ENCODE measurements at regions not wholly inside any gene's neighbourhood (a gene's known extent, or its start where the extent isn't known, plus 50 kb on each side); places are given as distances from the start of the nearest gene placed in this dataset.
A peak's percentile ranks its signal among the peaks of the same experiment; 100 is the strongest.

DNA sequence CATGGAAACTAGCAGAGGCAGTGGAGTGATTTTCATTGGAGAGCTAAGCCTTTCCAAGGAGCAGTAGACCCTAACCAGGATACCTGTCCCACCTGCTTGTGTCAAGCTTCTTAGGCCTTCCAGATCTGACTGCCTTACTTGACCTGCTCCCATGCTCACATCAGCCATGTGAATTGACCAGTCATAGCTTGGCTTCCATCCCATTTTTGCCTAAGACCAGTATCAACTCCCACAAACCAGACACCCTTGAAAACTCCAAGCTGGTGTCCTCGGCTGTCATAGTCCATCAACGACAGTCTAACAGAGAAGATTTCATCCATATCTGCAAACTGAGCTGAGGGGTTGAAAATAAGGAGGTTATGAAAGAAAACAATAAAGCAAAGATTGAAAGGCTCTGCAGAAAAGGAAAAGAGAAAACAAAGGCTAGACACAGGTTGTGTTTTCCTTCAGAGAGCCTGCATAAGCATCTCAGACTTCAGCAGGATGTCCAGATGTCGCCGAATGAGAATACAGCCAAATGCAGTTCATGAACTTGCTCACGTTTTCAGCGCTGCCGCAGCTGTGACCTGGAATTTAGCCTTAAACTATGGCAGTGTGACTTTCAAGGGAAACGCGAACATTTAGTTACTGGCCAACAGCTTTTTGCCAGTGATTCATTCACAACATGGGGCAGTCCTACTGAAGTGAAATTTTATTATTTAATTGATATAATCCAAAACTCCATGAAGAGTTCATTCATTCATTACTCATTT, 868.1 kb upstream of the ID2 start:
- no peak for DNase-seq (ENCODE audit: low spot score)

DNA sequence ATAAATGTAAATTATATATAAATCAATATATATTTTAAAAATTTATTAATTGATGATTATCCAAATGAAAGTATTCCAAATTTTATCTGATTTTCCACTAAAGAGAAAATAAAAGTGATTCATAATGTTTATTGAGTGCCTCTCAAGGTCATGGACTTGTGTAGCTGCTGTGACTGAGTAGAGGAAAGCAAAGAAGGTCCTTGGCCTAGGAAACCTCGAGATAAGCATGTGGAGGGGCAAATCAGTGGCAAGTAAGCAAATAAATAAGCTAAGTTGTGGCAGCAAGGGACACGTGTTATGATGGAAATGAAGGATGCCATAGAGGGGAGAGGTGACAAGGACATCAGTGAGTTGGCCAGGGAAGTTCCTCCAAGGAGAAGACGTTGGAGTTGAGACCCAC, 866.1 kb upstream of the ID2 start:
- DNase-seq (ENCODE audit: low spot score) = no peak

DNA sequence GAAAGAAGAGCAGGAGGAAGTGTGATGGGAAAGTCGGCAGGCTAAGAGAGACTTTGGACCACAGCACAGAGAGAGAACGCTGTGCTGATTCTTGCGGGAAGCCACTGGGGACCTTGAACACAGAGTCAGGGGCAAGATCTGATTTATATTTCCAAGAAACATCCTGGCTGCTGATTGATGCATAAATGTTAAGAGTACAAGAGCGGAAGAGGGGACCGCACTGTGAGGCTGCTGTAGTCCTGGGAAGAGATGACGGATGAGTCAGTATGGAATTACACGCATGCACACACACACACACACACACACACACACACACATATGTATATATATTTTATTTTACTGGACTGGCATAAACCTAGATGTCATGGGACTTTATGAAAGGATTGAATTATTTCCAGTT, 865.6 kb upstream of the ID2 start:
- no peak for DNase-seq (ENCODE audit: low spot score)

DNA sequence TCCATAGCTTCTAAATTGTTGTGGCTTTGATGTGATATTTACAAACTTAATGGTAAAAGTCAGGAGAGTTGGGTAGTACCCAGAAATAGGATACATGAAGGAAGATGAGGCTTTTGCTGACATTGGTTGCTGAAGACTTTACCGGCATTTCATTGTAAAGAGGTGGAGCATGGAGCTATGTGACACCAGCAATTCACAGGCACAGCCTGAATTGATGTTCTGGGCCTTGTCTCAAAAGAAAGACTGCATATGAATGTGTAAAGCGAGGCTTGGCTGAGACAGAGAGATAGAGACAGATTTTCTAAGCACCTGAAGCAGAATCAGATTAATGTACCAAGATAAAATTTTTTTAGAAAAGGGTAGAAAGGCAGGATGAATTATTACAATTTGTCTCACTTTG, 864.9 kb upstream of the ID2 start:
- DNase-seq (ENCODE audit: low spot score) = no peak

GRCh38 chr2:7819316-7819715, 862.5 kb upstream of the ID2 start:
- no peak for DNase-seq (ENCODE audit: low spot score)

GRCh38 chr2:7819850-7820249, 862.0 kb upstream of the ID2 start:
- DNase-seq (ENCODE audit: low spot score) = no peak

DNA sequence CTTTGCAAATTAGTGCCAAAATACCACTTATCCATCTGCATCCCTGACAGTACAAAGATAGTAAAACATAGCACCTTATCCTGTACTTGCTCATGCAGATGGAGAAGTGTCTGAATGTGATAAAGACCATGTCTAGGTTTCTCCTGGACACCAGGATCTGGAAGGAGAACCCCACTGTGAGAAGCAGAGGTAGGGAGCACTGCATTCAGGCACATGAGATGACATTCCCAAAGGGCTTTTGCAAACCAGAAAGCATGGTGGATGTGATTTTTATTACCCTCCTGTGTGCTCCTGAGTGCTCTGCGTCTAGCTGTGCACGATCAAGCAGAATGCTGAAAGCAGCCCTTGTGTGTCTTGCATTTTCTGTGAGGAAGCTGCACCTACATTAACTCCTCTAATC, 857.6 kb upstream of the ID2 start:
- no peak for DNase-seq (ENCODE audit: low spot score)

DNA sequence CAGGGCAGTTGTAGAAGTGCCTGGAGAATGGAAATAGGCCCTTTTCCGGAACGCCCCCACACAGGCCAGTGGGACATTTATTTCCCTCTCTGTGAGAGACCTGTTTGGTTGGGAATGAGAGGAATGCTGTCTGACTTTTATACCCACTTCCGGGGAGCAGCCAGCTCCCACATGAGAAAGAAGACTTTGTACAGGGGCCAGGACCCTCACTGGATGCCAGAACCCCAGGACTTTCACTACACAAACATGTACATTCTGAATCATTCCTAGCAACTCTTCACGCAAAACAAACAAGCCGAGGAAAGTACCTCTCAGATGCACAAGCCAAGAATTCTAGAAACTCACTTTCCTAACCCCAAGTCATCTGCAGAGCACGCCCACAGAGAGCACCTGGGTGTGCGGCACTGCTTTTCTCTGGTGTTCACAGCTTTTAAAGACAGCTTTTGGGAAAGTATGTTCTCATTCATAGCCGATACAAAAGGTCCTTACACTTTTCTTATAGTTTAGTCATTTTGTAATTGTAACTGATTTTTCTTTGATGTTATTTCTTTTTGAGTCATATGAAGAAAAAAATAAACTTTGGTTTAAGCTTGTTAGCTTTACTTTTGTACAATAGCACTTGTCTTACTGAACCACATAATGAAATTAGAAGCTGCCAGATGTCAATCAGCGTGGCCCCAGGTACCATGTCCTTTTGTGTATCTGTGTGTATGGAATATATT, 856.1 kb upstream of the ID2 start:
- DNase-seq (ENCODE audit: low spot score) = no peak

DNA sequence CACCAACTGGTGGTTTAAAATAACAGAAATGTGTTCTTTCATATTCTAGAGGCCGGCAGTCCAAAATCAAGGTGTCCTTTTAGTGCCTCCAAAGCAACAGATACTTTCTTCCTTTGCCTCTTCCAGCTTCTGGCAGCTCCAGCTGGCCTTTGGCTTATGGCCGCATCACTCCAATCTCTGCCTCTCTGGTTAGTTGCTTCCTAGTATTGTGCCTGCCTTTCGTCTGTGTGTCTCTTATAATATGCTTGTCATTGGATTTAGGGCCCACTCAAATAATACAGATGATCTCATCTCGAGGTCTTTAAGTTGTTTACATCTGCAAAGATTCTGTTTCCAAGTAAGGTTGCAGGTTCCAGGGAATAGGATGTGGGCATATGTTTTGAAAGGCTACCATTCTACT, 855.2 kb upstream of the ID2 start:
- no peak for DNase-seq (ENCODE audit: low spot score)

DNA sequence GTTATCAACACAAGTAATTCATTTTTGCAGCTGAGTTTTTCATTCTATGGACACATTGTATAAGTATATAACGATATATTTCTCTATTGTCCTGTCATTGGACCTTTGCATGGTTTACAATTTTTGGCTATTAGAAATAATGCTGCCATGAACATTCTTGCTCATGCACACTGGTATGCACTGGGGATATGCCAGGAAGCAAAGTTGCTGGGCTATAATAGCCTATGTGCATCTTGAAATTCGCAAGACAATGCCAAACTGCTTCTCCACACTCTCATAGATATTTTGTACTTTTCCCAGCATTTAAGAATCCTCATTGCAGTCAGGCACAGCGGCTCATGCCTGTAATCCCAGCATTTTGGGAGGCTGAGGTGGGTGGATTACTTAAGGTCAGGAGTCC, 852.6 kb upstream of the ID2 start:
- DNase-seq (ENCODE audit: low spot score) = no peak

DNA sequence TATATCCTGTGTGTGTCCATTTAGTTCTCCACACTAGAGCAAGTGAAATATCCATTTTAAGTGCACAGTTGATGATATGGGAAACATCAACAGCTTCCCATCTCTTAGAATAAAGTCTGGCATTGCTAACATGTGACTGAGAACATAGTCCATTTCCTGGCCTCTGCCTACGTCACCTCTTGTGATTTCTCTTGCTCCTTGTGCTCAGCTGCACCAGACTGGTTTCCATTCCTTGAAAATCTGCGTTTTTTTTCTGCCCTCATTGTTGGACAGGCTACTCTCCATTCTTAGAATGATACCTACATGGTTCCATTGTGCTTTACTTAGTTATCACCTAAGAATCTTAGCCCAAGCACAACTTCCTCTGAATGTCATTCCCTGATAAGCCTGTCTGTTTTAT, 851.2 kb upstream of the ID2 start:
- DNase-seq (ENCODE audit: low spot score) = no peak

- no peak for DNase-seq (ENCODE audit: low spot score)
These were observed 846.7 kb upstream of the ID2 start for GRCh38 chr2:7835151-7835550.

- peak; percentile 69 for DNase-seq (ENCODE audit: low spot score)
These were observed 845.9 kb upstream of the ID2 start for GRCh38 chr2:7835693-7836680.

DNA sequence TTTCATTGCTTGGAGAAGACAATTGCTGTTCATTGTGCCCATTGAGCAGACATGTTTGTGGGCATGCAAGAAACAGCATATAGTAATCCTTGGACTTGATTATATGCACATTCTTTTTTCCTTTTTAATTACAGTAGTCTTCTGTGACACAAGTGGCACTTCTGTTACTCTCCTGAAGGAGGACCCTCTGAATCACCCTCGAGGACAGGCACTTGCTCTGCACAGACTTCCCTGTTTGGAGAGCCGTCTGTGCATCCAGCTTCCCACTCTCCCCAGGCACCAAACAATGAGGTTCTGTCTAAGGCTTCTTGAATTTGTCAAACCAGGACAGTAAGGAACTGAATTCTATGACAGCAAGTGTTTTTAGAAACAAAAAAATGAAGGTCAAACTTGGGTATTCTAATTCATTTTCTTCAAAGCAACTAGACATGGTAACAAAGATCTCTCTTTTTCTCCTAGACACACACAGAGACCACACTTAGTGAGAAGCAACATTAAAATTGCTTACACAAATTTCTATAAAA, 844.6 kb upstream of the ID2 start:
- no peak for DNase-seq (ENCODE audit: low spot score)

GRCh38 chr2:7838669-7839068, 843.2 kb upstream of the ID2 start:
- DNase-seq (ENCODE audit: low spot score) = no peak

GRCh38 chr2:7840651-7841380, 841.0 kb upstream of the ID2 start:
- no peak for DNase-seq (ENCODE audit: low spot score)

GRCh38 chr2:7841751-7842150, 840.1 kb upstream of the ID2 start:
- DNase-seq (ENCODE audit: low spot score) = no peak

DNA sequence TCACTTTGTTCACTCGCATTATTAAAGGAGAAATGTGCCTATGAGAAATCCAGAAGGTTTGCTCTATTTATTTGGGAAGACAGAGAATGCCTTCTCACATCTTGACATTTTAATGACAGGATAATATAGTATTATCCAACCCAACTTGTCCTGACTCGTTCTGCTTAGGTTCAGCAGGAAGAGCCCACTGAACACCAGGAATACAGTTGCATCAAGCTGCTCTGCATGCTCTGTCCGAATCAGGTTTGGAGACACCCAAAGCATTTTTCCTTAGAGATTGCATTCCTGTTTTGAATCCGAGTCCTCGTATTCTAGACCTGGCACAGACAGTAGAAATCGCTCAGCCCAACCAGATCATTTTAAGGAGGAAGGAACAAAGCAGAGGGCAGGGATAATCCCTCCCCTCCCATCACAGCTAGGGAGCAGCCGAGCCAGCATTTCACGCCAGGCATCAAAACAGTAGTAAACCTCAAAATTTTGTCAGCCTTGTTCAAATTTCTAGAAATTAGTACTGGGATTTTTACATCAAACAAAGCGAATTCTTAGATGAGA, 837.4 kb upstream of the ID2 start:
- no peak for DNase-seq (ENCODE audit: low spot score)

GRCh38 chr2:7845332-7845731, 836.5 kb upstream of the ID2 start:
- DNase-seq (ENCODE audit: low spot score) = no peak

DNA sequence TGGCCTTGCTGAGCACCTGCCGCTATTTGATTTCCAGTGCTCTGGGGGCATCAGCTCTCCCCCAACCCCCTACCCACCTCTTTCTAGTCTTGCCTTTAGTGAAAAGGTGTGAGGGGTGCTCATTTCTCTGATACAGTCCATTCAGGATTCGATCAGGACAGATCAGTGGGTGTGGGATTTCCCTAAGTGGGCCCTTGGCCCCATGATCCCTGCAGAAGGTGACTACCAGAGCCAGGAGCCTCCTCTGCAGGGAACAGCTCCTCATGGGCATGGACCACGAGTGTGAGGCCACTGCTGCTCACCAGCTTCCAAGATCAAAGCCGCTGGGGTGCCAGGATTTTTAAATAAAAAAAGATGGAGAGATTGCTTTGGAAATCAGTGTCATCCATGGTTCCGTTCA, 835.2 kb upstream of the ID2 start:
- no peak for DNase-seq (ENCODE audit: low spot score)

DNA sequence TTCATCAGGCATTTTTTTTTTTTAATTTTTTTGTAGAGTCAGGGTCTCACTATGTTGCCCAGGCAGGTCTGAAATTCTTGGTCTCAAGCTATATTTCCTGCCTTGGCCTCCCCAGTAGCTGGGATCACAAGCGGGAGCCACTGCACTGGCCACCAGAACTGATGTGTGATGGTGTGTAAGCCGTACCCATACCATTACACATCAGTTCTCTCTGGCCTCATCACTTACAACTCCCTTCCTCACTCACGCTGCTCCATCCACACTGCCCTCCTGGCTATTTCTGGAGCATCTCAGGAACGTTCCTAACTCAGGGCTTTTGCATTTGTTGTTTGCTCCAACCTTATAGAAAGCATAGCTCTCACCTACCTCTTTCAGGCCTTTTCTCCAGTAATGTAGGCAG, 834.5 kb upstream of the ID2 start:
- DNase-seq (ENCODE audit: low spot score) = no peak
